ENCODE measurements at regions not wholly inside any gene's neighbourhood (a gene's known extent, or its start where the extent isn't known, plus 50 kb on each side); places are given as distances from the start of the nearest gene placed in this dataset.

DNA sequence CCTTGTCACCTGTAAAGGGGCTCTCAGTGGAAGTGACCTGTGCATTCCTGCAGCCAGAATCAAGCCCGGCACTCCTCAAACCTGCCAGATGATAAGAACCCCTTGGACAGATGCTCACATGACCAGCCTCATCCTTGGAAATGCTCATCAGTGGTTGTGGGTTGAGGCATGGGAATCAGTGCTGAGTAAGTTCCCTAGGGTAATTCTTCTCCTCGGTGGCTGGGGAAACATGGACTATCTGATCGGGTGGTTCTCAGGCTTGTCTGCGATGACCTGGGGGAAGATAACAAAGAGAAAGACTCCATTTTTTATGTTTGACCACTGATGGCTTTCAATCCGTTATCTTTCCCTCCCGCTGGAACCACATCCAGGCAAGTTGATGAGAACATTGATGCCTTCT is 84.0 kb downstream of the SPP2 start:
- no peak overlapping the region for H3K27ac ChIP-seq
- TF ChIP-seq, protein P1, sequence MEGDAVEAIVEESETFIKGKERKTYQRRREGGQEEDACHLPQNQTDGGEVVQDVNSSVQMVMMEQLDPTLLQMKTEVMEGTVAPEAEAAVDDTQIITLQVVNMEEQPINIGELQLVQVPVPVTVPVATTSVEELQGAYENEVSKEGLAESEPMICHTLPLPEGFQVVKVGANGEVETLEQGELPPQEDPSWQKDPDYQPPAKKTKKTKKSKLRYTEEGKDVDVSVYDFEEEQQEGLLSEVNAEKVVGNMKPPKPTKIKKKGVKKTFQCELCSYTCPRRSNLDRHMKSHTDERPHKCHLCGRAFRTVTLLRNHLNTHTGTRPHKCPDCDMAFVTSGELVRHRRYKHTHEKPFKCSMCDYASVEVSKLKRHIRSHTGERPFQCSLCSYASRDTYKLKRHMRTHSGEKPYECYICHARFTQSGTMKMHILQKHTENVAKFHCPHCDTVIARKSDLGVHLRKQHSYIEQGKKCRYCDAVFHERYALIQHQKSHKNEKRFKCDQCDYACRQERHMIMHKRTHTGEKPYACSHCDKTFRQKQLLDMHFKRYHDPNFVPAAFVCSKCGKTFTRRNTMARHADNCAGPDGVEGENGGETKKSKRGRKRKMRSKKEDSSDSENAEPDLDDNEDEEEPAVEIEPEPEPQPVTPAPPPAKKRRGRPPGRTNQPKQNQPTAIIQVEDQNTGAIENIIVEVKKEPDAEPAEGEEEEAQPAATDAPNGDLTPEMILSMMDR (IDR thresholded peaks at IDR 0.05), result no peak

DNA sequence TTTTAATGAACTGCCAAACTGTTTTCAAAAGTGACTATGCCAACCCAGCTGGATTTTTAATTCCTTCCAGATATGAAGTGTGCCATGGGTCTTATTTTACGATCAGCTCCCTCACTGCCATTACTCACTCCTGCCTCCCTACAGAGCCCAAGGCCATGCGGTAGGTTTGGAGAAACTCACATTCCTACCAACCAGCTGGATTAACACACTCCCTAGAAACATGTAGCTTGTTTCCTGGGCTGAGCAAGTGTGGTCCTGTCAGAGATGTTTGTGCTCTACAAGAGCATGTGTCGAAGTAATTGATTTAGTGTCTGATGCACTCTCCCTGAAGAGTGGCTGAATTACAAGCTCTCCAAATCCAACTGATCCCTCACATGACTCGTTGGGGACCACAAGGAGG is 82.5 kb downstream of the SPP2 start:
- TF ChIP-seq, protein P1 (IDR thresholded peaks at IDR 0.05), result no peak

More for the DNA sequence above, 84.0 kb downstream of the SPP2 start:
- no peak overlapping the region for H3K4me3 ChIP-seq
- DNase-seq (ENCODE audit: low spot score), result no peak

DNA sequence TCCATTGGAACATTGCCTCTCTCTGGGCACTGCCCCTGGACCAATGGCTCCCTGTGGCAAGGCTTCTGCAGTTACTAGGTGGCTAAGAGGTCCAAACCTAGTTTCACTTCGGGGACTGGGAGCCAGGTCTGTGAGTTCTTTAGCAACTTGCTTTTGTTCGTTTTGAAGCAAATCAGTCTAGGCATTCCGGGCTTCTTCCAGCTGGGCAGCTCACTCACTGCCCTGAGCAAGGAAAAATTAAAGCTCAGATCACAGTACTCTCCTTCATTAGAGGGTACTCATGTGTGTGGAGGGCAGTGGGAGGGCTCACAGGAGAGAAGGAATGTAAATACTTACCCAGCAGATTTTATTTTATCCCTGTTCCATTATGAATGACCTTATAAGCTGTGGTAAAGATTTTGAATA is 80.3 kb downstream of the SPP2 start:
- no peak for DNase-seq (ENCODE audit: low spot score)
- TF ChIP-seq, protein P1 (IDR thresholded peaks at IDR 0.05), result no peak
- H3K4me3 ChIP-seq, result no peak overlapping the region
- no peak overlapping the region for H3K27ac ChIP-seq

More for the DNA sequence above, 82.5 kb downstream of the SPP2 start:
- Histone ChIP-seq H3K4me3 (no peak overlapping the region), H3K27ac (no peak overlapping the region)
- no peak for DNase-seq (ENCODE audit: low spot score)

DNA sequence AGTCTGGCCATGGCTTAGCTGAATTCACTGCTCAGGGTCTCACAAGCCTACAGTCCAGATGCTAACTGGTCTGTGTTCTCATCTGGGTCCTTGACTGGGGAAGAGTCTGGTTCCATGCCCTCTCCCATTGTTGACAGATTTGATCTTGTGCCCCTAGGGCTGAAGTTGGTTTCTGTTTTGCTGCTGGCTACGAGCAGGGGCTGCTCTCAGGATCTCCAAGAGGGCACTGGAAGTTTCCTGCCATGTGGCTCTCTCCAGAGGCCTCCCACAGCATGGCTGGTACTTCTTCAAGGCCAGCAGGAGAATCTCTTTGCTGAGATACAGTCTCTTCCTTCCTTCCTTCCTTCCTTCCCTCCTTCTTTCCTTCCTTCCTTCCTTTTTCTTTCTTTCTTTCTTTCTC is 78.1 kb downstream of the SPP2 start:
- Histone ChIP-seq H3K27ac (no peak overlapping the region), H3K4me3 (no peak overlapping the region)
- TF ChIP-seq, protein P1 (IDR thresholded peaks at IDR 0.05), result no peak
- no peak for DNase-seq (ENCODE audit: low spot score)
